ENCODE measurements at regions not wholly inside any gene's neighbourhood (a gene's known extent, or its start where the extent isn't known, plus 50 kb on each side); places are given as distances from the start of the nearest gene placed in this dataset.

DNA sequence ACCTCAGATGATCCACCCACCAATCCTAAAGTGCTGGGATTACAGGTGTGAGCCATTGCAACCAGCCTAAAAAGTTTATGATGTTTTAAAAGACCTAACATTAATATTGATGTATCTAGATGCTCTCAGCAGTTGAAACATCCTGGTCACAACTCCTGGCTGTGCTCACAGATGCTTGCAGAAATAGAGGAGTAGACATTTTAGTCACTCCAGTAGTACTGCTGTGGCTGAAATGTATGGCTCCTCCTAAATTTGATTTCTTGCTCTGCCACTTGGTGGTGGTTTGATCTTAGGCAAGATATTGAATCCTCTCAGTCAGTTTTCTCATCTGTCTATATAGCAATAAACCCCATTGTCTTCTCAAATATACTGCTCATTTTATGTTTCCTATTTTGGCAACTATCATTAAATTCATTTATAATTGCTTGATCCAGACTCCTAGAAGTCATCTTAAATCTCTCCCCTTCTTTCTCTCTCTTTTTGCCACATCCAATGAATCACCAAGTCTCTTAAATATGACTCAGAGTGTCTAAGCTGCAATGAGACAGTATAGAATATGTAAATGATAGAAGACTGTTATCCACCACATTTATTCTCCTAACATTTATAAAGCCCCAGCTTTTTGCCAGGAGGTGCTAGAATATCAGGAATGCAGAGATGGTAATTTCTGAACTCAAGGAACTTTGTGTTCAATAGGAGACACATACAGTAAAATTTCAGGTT, 78.1 kb upstream of the NRBF2 start:
- TF ChIP-seq, protein P1, sequence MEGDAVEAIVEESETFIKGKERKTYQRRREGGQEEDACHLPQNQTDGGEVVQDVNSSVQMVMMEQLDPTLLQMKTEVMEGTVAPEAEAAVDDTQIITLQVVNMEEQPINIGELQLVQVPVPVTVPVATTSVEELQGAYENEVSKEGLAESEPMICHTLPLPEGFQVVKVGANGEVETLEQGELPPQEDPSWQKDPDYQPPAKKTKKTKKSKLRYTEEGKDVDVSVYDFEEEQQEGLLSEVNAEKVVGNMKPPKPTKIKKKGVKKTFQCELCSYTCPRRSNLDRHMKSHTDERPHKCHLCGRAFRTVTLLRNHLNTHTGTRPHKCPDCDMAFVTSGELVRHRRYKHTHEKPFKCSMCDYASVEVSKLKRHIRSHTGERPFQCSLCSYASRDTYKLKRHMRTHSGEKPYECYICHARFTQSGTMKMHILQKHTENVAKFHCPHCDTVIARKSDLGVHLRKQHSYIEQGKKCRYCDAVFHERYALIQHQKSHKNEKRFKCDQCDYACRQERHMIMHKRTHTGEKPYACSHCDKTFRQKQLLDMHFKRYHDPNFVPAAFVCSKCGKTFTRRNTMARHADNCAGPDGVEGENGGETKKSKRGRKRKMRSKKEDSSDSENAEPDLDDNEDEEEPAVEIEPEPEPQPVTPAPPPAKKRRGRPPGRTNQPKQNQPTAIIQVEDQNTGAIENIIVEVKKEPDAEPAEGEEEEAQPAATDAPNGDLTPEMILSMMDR (conservative IDR thresholded peaks at IDR 0.05; ENCODE audit: low read depth, low read length), result no peak
- TF ChIP-seq RCOR1 (IDR thresholded peaks at IDR 0.05; ENCODE audit: insufficient replicate concordance, low read length) (no peak), CEBPB (IDR thresholded peaks at IDR 0.05; ENCODE audit: low read depth, low read length) (no peak), MXI1 (IDR thresholded peaks at IDR 0.05; ENCODE audit: borderline replicate concordance, low read depth, low read length) (no peak), POLR2A (IDR thresholded peaks at IDR 0.05; ENCODE audit: low read depth, low read length) (no peak), MAFK (IDR thresholded peaks at IDR 0.05; ENCODE audit: low read depth, low read length) (no peak), SMC3 (IDR thresholded peaks at IDR 0.05; ENCODE audit: low read depth, low read length) (no peak), RAD21 (IDR thresholded peaks at IDR 0.05; ENCODE audit: low read length) (no peak), FOS (IDR thresholded peaks at IDR 0.05; ENCODE audit: low read depth, low read length) (no peak), MAZ (IDR thresholded peaks at IDR 0.05; ENCODE audit: borderline replicate concordance, low read depth, low read length) (no peak)

All from IMR-90 (cell line).